GM12891 (cell line): ENCODE measurements at regions not wholly inside any gene's neighbourhood (a gene's known extent, or its start where the extent isn't known, plus 50 kb on each side); places are given as distances from the start of the nearest gene placed in this dataset.

Source experiments
- DNase-seq: peaks from one replicate; pipeline ENCODE4 v3.0.0; 2011; ENCODE audit warnings: low spot score; ENCODE audit not compliant: insufficient read length
- FAIRE-seq: peaks from 2 replicates; lab custom pipeline; 2011; peaks lifted over from hg19 to GRCh38; lab: Jason Lieb, UNC
- PAX5 ChIP-seq: IDR thresholded peaks from 2 replicates; pipeline ENCODE4 v1.6.1; 2011; ENCODE audit warnings: low read length, moderate library complexity, mild to moderate bottlenecking; ENCODE audit not compliant: insufficient read depth, severe bottlenecking
- POLR2A ChIP-seq: IDR thresholded peaks from 2 replicates; pipeline ENCODE4 v1.6.1; 2011; ENCODE audit warnings: low read depth, low read length, control low read depth
- POLR2AphosphoS5 ChIP-seq: IDR thresholded peaks from 2 replicates; pipeline ENCODE4 v1.6.1; 2011; ENCODE audit warnings: low read depth, low read length, control low read depth
- POU2F2 ChIP-seq: IDR thresholded peaks from 2 replicates; pipeline ENCODE4 v1.6.1; 2011; ENCODE audit warnings: low read depth, mild to moderate bottlenecking, control low read depth, low read length, moderate library complexity
- SPI1 ChIP-seq: IDR thresholded peaks from 2 replicates; pipeline ENCODE4 v1.6.1; 2011; ENCODE audit warnings: low read depth, low read length, control low read depth
- TAF1 ChIP-seq: IDR thresholded peaks from 2 replicates; pipeline ENCODE4 v1.6.1; 2011; ENCODE audit warnings: low read depth, low read length, control low read depth

- TF ChIP-seq POLR2A: no peak
- FAIRE-seq: no peak
- no peak for DNase-seq
These were observed 414.1 kb upstream of the CLINT1 start for GRCh38 chr5:158273035-158273434.

- no peak for DNase-seq
- TF ChIP-seq SPI1: no peak
- TF ChIP-seq PAX5: no peak
- no peak for FAIRE-seq
These were observed 413.5 kb upstream of the CLINT1 start for GRCh38 chr5:158272409-158272808.

DNA sequence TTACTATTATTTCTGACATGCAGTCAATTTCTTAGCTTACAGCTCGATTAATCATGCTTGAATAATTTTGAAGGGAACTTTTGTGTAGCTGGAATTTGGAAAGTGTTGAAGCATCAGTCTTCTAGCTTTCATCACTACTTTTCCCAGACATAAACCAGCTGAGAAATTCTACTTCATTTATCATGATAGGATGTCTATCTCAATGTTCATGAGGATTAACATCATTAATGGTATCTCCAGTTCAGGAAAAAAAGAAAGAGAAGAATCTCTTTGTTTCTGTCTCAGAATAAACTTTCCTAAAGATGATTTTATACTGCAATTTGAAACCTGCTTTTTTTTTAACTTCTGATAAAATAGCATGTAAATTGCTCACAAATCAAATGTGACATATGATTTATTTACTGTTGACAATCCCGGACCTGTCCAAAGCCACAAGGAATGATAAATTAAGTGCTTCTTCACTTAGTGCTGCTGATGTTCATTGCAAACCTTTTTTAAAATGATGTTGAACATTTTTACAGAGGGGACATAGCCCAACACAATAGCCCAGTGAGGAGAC is 412.1 kb upstream of the CLINT1 start:
- DNase-seq (no peak), FAIRE-seq (no peak)
- TF ChIP-seq PAX5: no peak
- no peak for TF ChIP-seq SPI1
- TF ChIP-seq TAF1: no peak
- TF ChIP-seq POLR2AphosphoS5: no peak
- no peak for TF ChIP-seq POU2F2
- no peak for TF ChIP-seq POLR2A

GRCh38 chr5:158268286-158268685 is 409.3 kb upstream of the CLINT1 start:
- TF ChIP-seq TAF1: no peak
- no peak for TF ChIP-seq SPI1
- TF ChIP-seq POU2F2: no peak
- TF ChIP-seq POLR2A: no peak
- no peak for TF ChIP-seq POLR2AphosphoS5
- no peak for TF ChIP-seq PAX5
- FAIRE-seq: no peak
- DNase-seq: no peak

DNA sequence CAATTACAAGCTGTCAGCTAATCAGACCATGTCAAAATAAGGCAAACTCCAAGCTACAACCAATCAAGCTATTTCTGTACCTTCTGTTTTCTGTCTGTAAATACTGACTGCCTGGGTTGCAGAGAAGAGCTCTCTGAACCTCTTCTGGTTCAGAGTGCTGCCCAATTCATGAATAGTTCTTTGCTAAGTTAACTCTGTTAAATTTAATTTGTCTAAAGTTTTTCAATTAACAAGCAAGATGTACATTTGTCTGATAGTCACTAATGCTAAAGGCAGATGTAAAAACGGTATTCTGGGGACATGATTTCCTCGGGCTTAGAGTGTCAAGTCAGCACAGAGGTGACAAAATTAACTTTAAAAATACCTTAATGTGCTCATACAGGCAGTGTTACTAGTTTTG is 408.3 kb upstream of the CLINT1 start:
- no peak for FAIRE-seq
- no peak for TF ChIP-seq POLR2AphosphoS5
- no peak for TF ChIP-seq POLR2A
- no peak for TF ChIP-seq PAX5
- TF ChIP-seq POU2F2: no peak
- TF ChIP-seq SPI1: no peak
- TF ChIP-seq TAF1: no peak

GRCh38 chr5:158265931-158266700 is 407.2 kb upstream of the CLINT1 start:
- no peak for TF ChIP-seq POU2F2
- no peak for TF ChIP-seq POLR2A
- no peak for TF ChIP-seq SPI1
- no peak for TF ChIP-seq PAX5
- TF ChIP-seq TAF1: no peak
- TF ChIP-seq POLR2AphosphoS5: no peak
- DNase-seq (no peak), FAIRE-seq (no peak)

More for the DNA sequence above, 408.3 kb upstream of the CLINT1 start:
- no peak for DNase-seq

DNA sequence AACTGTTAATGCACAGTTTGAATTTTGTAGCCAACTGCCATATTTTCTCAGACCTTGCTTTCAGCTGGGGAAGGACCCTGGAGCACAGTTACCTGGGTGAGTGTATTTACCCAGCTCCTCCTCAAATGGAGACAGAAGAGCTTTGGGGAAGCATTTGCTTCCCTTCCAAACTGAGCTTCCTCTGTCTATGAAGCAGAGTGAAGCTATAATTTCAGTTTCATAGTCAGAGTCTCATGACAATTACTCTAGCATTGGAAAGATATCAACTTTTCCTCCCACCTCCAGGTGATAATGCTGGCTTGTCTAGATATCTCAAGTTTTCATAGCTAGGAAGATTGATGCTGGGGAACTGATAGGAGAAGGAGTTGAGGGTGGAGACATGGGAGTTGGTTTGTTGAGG is 406.4 kb upstream of the CLINT1 start:
- DNase-seq (no peak), FAIRE-seq (no peak)
- no peak for TF ChIP-seq POLR2AphosphoS5
- TF ChIP-seq POU2F2: no peak
- TF ChIP-seq SPI1: no peak
- no peak for TF ChIP-seq TAF1
- no peak for TF ChIP-seq PAX5
- no peak for TF ChIP-seq POLR2A

DNA sequence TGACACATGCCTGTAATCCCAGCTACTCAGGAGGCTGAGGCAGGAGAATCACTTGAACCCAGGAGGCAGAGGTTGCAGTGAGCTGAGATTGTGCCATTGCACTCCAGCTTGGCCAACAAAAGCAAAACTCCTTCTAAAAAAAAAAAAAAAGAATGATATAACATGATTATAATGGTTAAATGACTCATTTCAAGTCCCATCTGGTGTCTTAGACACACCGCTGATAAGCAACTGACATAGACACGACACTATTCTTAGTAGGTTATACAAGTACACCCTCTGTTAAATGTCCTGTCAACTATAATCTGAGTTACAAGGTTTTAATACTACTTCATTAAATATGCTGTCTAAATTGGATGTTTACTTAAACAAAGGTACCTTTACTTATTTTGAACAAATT is 405.3 kb upstream of the CLINT1 start:
- DNase-seq: no peak
- no peak for FAIRE-seq
- TF ChIP-seq POLR2A (no peak), TAF1 (no peak), PAX5 (no peak), POLR2AphosphoS5 (no peak), POU2F2 (no peak), SPI1 (no peak)

GRCh38 chr5:158261674-158262367 is 402.9 kb upstream of the CLINT1 start:
- no peak for DNase-seq
- no peak for FAIRE-seq
- TF ChIP-seq TAF1 (no peak), POLR2AphosphoS5 (no peak), SPI1 (no peak), POU2F2 (no peak), POLR2A (no peak), PAX5 (no peak)
